ENCODE measurements at regions not wholly inside any gene's neighbourhood (a gene's known extent, or its start where the extent isn't known, plus 50 kb on each side); places are given as distances from the start of the nearest gene placed in this dataset.

DNA sequence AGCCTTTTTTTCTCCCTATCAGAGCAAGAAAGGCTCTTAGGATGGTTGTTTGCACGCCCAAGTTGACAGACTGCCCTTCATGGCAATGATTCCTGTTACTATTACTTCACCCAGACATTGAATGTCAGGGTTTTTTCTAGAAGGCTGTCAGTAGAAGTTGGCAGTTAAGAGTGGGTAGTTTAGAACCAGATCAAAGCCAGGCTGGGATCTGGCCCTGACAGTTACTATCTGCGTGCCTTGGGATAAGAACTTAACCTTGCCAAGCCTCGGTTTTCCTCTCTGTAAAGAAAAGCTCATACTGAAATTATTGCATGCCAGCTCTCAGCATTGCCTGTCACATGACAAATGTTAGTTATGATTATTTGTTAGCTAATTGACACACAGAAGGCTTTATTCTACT is 58.7 kb upstream of the PPP2R5A start:
- TF ChIP-seq TCF12 (IDR thresholded peaks at IDR 0.05; ENCODE audit: low read depth) (no peak), TEAD4 (IDR thresholded peaks at IDR 0.05) (no peak), RAD21 (IDR thresholded peaks at IDR 0.05; ENCODE audit: low read depth) (no peak), CREB1 (IDR thresholded peaks at IDR 0.05; ENCODE audit: low read depth) (no peak)

DNA sequence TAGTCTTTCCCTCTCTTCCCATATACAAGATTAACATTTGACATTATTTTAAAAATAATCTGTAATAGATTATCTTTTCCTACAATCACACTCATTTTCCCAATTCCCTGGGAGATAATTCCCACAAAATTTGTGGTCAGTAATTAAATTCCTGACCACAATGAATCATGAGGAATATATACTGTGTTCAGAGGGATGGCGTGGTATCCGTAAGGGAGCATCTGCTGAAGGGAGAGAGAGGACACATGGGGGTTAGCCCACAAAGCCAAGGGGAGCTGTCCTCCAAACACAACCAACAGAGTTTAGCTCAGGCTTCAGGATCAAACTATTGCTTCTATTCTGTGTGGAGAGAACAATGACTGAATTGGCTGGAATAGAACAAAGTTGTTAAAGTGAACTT is 57.1 kb upstream of the PPP2R5A start:
- no peak for TF ChIP-seq RAD21 (IDR thresholded peaks at IDR 0.05; ENCODE audit: low read depth)
- TF ChIP-seq CEBPB (IDR thresholded peaks at IDR 0.05) = no peak

- TF ChIP-seq, protein P1, sequence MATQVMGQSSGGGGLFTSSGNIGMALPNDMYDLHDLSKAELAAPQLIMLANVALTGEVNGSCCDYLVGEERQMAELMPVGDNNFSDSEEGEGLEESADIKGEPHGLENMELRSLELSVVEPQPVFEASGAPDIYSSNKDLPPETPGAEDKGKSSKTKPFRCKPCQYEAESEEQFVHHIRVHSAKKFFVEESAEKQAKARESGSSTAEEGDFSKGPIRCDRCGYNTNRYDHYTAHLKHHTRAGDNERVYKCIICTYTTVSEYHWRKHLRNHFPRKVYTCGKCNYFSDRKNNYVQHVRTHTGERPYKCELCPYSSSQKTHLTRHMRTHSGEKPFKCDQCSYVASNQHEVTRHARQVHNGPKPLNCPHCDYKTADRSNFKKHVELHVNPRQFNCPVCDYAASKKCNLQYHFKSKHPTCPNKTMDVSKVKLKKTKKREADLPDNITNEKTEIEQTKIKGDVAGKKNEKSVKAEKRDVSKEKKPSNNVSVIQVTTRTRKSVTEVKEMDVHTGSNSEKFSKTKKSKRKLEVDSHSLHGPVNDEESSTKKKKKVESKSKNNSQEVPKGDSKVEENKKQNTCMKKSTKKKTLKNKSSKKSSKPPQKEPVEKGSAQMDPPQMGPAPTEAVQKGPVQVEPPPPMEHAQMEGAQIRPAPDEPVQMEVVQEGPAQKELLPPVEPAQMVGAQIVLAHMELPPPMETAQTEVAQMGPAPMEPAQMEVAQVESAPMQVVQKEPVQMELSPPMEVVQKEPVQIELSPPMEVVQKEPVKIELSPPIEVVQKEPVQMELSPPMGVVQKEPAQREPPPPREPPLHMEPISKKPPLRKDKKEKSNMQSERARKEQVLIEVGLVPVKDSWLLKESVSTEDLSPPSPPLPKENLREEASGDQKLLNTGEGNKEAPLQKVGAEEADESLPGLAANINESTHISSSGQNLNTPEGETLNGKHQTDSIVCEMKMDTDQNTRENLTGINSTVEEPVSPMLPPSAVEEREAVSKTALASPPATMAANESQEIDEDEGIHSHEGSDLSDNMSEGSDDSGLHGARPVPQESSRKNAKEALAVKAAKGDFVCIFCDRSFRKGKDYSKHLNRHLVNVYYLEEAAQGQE (IDR thresholded peaks at IDR 0.05; ENCODE audit: low read depth) = no peak
- TF ChIP-seq FOXM1 (IDR thresholded peaks at IDR 0.05; ENCODE audit: borderline replicate concordance, low read depth) = no peak
- no peak for TF ChIP-seq EGR1 (IDR thresholded peaks at IDR 0.05)
- no peak for TF ChIP-seq YY1 (IDR thresholded peaks at IDR 0.05; ENCODE audit: low read depth)
- TF ChIP-seq, protein P2, sequence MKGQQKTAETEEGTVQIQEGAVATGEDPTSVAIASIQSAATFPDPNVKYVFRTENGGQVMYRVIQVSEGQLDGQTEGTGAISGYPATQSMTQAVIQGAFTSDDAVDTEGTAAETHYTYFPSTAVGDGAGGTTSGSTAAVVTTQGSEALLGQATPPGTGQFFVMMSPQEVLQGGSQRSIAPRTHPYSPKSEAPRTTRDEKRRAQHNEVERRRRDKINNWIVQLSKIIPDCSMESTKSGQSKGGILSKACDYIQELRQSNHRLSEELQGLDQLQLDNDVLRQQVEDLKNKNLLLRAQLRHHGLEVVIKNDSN (IDR thresholded peaks at IDR 0.05) = no peak
- TF ChIP-seq, protein P3, sequence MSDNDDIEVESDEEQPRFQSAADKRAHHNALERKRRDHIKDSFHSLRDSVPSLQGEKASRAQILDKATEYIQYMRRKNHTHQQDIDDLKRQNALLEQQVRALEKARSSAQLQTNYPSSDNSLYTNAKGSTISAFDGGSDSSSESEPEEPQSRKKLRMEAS (IDR thresholded peaks at IDR 0.05) = no peak
- no peak for TF ChIP-seq TCF12 (IDR thresholded peaks at IDR 0.05; ENCODE audit: low read depth)
- TF ChIP-seq TEAD4 (IDR thresholded peaks at IDR 0.05) = no peak
- no peak for TF ChIP-seq NFIC (IDR thresholded peaks at IDR 0.05)
- no peak for TF ChIP-seq TAF1 (IDR thresholded peaks at IDR 0.05; ENCODE audit: low read depth)
- no peak for TF ChIP-seq RAD21 (IDR thresholded peaks at IDR 0.05; ENCODE audit: low read depth)
- no peak for TF ChIP-seq EP300 (IDR thresholded peaks at IDR 0.05; ENCODE audit: borderline replicate concordance)
- TF ChIP-seq CREB1 (IDR thresholded peaks at IDR 0.05; ENCODE audit: low read depth) = no peak
- TF ChIP-seq CEBPB (IDR thresholded peaks at IDR 0.05) = no peak
- TF ChIP-seq ZBTB7A (IDR thresholded peaks at IDR 0.05; ENCODE audit: low read depth) = no peak
These were observed 56.6 kb upstream of the PPP2R5A start for GRCh38 chr1:212228591-212229119.

DNA sequence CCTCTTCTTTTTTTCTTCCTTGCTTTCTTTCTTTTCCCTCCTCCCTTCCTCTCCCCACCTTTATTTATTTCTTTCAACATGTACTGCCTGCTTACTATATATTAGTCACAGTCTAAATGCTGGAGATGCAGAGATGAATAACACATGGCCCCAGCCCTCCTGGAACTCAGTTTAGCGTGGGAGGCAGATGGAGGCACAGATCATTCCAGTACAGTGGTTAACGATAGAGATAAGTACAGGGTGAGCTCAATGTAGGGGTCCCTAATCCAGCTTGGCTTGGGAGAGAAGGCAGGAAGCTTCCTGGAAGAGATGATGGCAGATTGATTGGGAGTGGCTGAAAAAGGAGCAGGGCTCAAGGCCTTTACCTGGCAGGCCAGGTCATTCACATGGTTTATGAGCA is 55.6 kb upstream of the PPP2R5A start:
- no peak for TF ChIP-seq RAD21 (IDR thresholded peaks at IDR 0.05; ENCODE audit: low read depth)
- no peak for TF ChIP-seq TAF1 (IDR thresholded peaks at IDR 0.05; ENCODE audit: low read depth)
- no peak for TF ChIP-seq YY1 (IDR thresholded peaks at IDR 0.05; ENCODE audit: low read depth)
- no peak for TF ChIP-seq CEBPB (IDR thresholded peaks at IDR 0.05)
- TF ChIP-seq, protein P2 (IDR thresholded peaks at IDR 0.05) = no peak
- no peak for TF ChIP-seq EP300 (IDR thresholded peaks at IDR 0.05; ENCODE audit: borderline replicate concordance)
- no peak for TF ChIP-seq NFIC (IDR thresholded peaks at IDR 0.05)
- TF ChIP-seq TEAD4 (IDR thresholded peaks at IDR 0.05) = no peak
- TF ChIP-seq CREB1 (IDR thresholded peaks at IDR 0.05; ENCODE audit: low read depth) = no peak
- no peak for TF ChIP-seq TCF12 (IDR thresholded peaks at IDR 0.05; ENCODE audit: low read depth)
- no peak for TF ChIP-seq ZBTB7A (IDR thresholded peaks at IDR 0.05; ENCODE audit: low read depth)
- TF ChIP-seq, protein P3 (IDR thresholded peaks at IDR 0.05) = no peak
- no peak for TF ChIP-seq EGR1 (IDR thresholded peaks at IDR 0.05)
- no peak for TF ChIP-seq FOXM1 (IDR thresholded peaks at IDR 0.05; ENCODE audit: borderline replicate concordance, low read depth)
- TF ChIP-seq, protein P1 (IDR thresholded peaks at IDR 0.05; ENCODE audit: low read depth) = no peak

GRCh38 chr1:212230329-212230728 is 54.9 kb upstream of the PPP2R5A start:
- no peak for TF ChIP-seq ZBTB7A (IDR thresholded peaks at IDR 0.05; ENCODE audit: low read depth)
- no peak for TF ChIP-seq RAD21 (IDR thresholded peaks at IDR 0.05; ENCODE audit: low read depth)
- TF ChIP-seq, protein P3 (IDR thresholded peaks at IDR 0.05) = no peak
- TF ChIP-seq FOXM1 (IDR thresholded peaks at IDR 0.05; ENCODE audit: borderline replicate concordance, low read depth) = no peak

DNA sequence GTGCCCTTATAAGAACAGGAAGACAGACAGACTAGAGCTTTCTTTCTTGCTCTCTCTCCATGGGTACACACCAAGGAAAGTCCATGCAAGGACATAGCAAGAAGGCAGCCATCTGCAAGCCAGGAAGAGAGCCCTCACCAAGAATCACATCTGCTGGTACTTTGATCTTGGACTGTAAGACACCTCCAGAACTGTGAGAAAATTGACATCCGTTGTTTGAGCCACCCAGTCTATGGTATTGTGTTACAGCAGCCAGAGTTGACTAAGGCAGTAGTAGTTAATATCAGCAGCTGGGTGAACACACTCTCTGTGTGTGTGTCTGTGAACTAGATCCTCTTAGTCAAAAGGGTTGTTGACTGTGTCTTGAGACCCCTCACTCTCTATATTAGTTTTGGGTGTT is 53.8 kb upstream of the PPP2R5A start:
- no peak for TF ChIP-seq TCF12 (IDR thresholded peaks at IDR 0.05; ENCODE audit: low read depth)

GRCh38 chr1:212232090-212232489 is 53.1 kb upstream of the PPP2R5A start:
- TF ChIP-seq, protein P3 (IDR thresholded peaks at IDR 0.05) = no peak
- no peak for TF ChIP-seq CREB1 (IDR thresholded peaks at IDR 0.05; ENCODE audit: low read depth)
- TF ChIP-seq TCF12 (IDR thresholded peaks at IDR 0.05; ENCODE audit: low read depth) = no peak
